ENCODE measurements at regions not wholly inside any gene's neighbourhood (a gene's known extent, or its start where the extent isn't known, plus 50 kb on each side); places are given as distances from the start of the nearest gene placed in this dataset.
A peak's percentile ranks its signal among the peaks of the same experiment; 100 is the strongest.

GRCh38 chr6:149230712-149231460 lies 86.6 kb upstream of the TAB2 start:
- 100% methylated on average over 2 of the region's 5 CpGs for WGBS (ENCODE audit: insufficient coverage)
- no peak for DNase-seq
- Histone ChIP-seq H3K27ac (ENCODE audit: insufficient read depth in 1 of 2, low read depth in 1 of 2, low read length in 2 of 2, poor library complexity in 1 of 2, severe bottlenecking in 2 of 2) (no peak overlapping the region), H3K4me3 (ENCODE audit: control insufficient read depth in 1 of 7, extremely low read depth in 1 of 7, insufficient read depth in 4 of 7, low read depth in 2 of 7, low read length in 6 of 7) (no peak overlapping the region), H3K27me3 (replicated peaks in 2 of 5; ENCODE audit: control insufficient read depth in 4 of 5, insufficient read depth in 5 of 5, low read length in 4 of 5) (no peaks in the 10 kb centered on the region), H3K36me3 (ENCODE audit: control insufficient read depth in 4 of 4, insufficient read depth in 4 of 4, low read length in 3 of 4) (no peaks in the 10 kb centered on the region), H3K9me3 (ENCODE audit: control extremely low read depth in 1 of 5, control insufficient read depth in 4 of 5, insufficient read depth in 2 of 5, low read depth in 1 of 5, low read length in 4 of 5) (no peaks in the 10 kb centered on the region), H3K4me1 (ENCODE audit: control extremely low read depth in 1 of 4, control insufficient read depth in 4 of 4, insufficient read depth in 4 of 4, low read length in 3 of 4) (peaks cover 11 to 52% (median 40%) of the 10 kb centered on the region in 4 experiments)
- CTCF ChIA-PET, result interaction anchor here (0.8 to 1.3 kb wide), 4 partner anchors 11 to 112 kb away, joined by 3 to 4 read pairs (median 3); no protein-coding TSS in a partner anchor
- POLR2A ChIA-PET, result no interaction called here

GRCh38 chr6:149231778-149232177 lies 85.7 kb upstream of the TAB2 start:
- ChIA-PET CTCF (interaction anchor here (1.1 to 1.3 kb wide), 3 partner anchors 27 to 113 kb away, joined by 3 to 4 read pairs (median 3); no protein-coding TSS in a partner anchor), POLR2A (no interaction called here)

GRCh38 chr6:149233056-149233715 lies 84.3 kb upstream of the TAB2 start:
- peaks cover 11 to 53% (median 41%) of the 10 kb centered on the region in 4 experiments for H3K4me1 ChIP-seq (ENCODE audit: control extremely low read depth in 1 of 4, control insufficient read depth in 4 of 4, insufficient read depth in 4 of 4, low read length in 3 of 4)
- no peaks in the 10 kb centered on the region for H3K36me3 ChIP-seq (ENCODE audit: control insufficient read depth in 4 of 4, insufficient read depth in 4 of 4, low read length in 3 of 4)
- ChIA-PET CTCF (interaction anchor here (0.8 to 1.3 kb wide), 3 partner anchors 11 to 34 kb away, joined by 3 to 4 read pairs (median 3); no protein-coding TSS in a partner anchor), POLR2A (no interaction called here)
- no peaks in the 10 kb centered on the region for H3K9me3 ChIP-seq (ENCODE audit: control extremely low read depth in 1 of 5, control insufficient read depth in 4 of 5, insufficient read depth in 2 of 5, low read depth in 1 of 5, low read length in 4 of 5)
- H3K27me3 ChIP-seq (replicated peaks in 2 of 5; ENCODE audit: control insufficient read depth in 4 of 5, insufficient read depth in 5 of 5, low read length in 4 of 5), result no peaks in the 10 kb centered on the region
- WGBS (ENCODE audit: insufficient coverage), result 89% methylated on average over 4 of the region's 7 CpGs
- no peak overlapping the region for H3K4me3 ChIP-seq (ENCODE audit: control insufficient read depth in 1 of 7, extremely low read depth in 1 of 7, insufficient read depth in 4 of 7, low read depth in 2 of 7, low read length in 6 of 7)
- H3K27ac ChIP-seq (ENCODE audit: insufficient read depth in 1 of 2, low read depth in 1 of 2, low read length in 2 of 2, poor library complexity in 1 of 2, severe bottlenecking in 2 of 2), result no peak overlapping the region
- peak in 2 of 3 donors; percentile 61 to 72 for DNase-seq

More at GRCh38 chr6:149231778-149232177, 85.7 kb upstream of the TAB2 start:
- Histone ChIP-seq H3K27me3 (replicated peaks in 2 of 5; ENCODE audit: control insufficient read depth in 4 of 5, insufficient read depth in 5 of 5, low read length in 4 of 5) (no peaks in the 10 kb centered on the region), H3K36me3 (ENCODE audit: control insufficient read depth in 4 of 4, insufficient read depth in 4 of 4, low read length in 3 of 4) (no peaks in the 10 kb centered on the region), H3K9me3 (ENCODE audit: control extremely low read depth in 1 of 5, control insufficient read depth in 4 of 5, insufficient read depth in 2 of 5, low read depth in 1 of 5, low read length in 4 of 5) (no peaks in the 10 kb centered on the region), H3K27ac (ENCODE audit: insufficient read depth in 1 of 2, low read depth in 1 of 2, low read length in 2 of 2, poor library complexity in 1 of 2, severe bottlenecking in 2 of 2) (no peak overlapping the region), H3K4me3 (ENCODE audit: control insufficient read depth in 1 of 7, extremely low read depth in 1 of 7, insufficient read depth in 4 of 7, low read depth in 2 of 7, low read length in 6 of 7) (no peak overlapping the region), H3K4me1 (ENCODE audit: control extremely low read depth in 1 of 4, control insufficient read depth in 4 of 4, insufficient read depth in 4 of 4, low read length in 3 of 4) (peaks cover 11 to 53% (median 41%) of the 10 kb centered on the region in 4 experiments)
- DNase-seq, result no peak
- WGBS (ENCODE audit: insufficient coverage), result 89% methylated on average over 5 of the region's 7 CpGs

GRCh38 chr6:149234051-149234962 lies 83.2 kb upstream of the TAB2 start:
- POLR2A ChIA-PET, result no interaction called here
- WGBS (ENCODE audit: insufficient coverage), result no CpG with 5 or more reads among the region's 7 CpGs
- no peaks in the 10 kb centered on the region for H3K36me3 ChIP-seq (ENCODE audit: control insufficient read depth in 4 of 4, insufficient read depth in 4 of 4, low read length in 3 of 4)
- no peaks in the 10 kb centered on the region for H3K27me3 ChIP-seq (replicated peaks in 2 of 5; ENCODE audit: control insufficient read depth in 4 of 5, insufficient read depth in 5 of 5, low read length in 4 of 5)
- peaks cover 0 to 7% (median 0%) of the 10 kb centered on the region in 5 experiments for H3K9me3 ChIP-seq (ENCODE audit: control extremely low read depth in 1 of 5, control insufficient read depth in 4 of 5, insufficient read depth in 2 of 5, low read depth in 1 of 5, low read length in 4 of 5)
- peak in 2 of 3 donors; percentile 70 to 79 for DNase-seq
- no peak overlapping the region for H3K4me3 ChIP-seq (ENCODE audit: control insufficient read depth in 1 of 7, extremely low read depth in 1 of 7, insufficient read depth in 4 of 7, low read depth in 2 of 7, low read length in 6 of 7)
- CTCF ChIA-PET, result interaction anchor here (0.6 to 1.4 kb wide), 4 partner anchors 16 to 82 kb away, joined by 3 to 4 read pairs (median 3); no protein-coding TSS in a partner anchor
- peak overlapping the region in 1 of 2 experiments; percentile 3 for H3K27ac ChIP-seq (ENCODE audit: insufficient read depth in 1 of 2, low read depth in 1 of 2, low read length in 2 of 2, poor library complexity in 1 of 2, severe bottlenecking in 2 of 2)
- H3K4me1 ChIP-seq (ENCODE audit: control extremely low read depth in 1 of 4, control insufficient read depth in 4 of 4, insufficient read depth in 4 of 4, low read length in 3 of 4), result peaks cover 11 to 53% (median 41%) of the 10 kb centered on the region in 4 experiments

- CTCF ChIA-PET, result interaction anchor here (0.6 to 1.4 kb wide), 5 partner anchors 11 to 81 kb away, joined by 3 to 4 read pairs (median 3); no protein-coding TSS in a partner anchor
- POLR2A ChIA-PET, result no interaction called here
- peak; percentile 52 to 87 (median 84) for DNase-seq
- Histone ChIP-seq H3K27ac (ENCODE audit: insufficient read depth in 1 of 2, low read depth in 1 of 2, low read length in 2 of 2, poor library complexity in 1 of 2, severe bottlenecking in 2 of 2) (no peak overlapping the region), H3K4me3 (ENCODE audit: control insufficient read depth in 1 of 7, extremely low read depth in 1 of 7, insufficient read depth in 4 of 7, low read depth in 2 of 7, low read length in 6 of 7) (no peak overlapping the region), H3K36me3 (ENCODE audit: control insufficient read depth in 4 of 4, insufficient read depth in 4 of 4, low read length in 3 of 4) (no peaks in the 10 kb centered on the region), H3K9me3 (ENCODE audit: control extremely low read depth in 1 of 5, control insufficient read depth in 4 of 5, insufficient read depth in 2 of 5, low read depth in 1 of 5, low read length in 4 of 5) (peaks cover 0 to 14% (median under 1%) of the 10 kb centered on the region in 5 experiments), H3K27me3 (replicated peaks in 2 of 5; ENCODE audit: control insufficient read depth in 4 of 5, insufficient read depth in 5 of 5, low read length in 4 of 5) (no peaks in the 10 kb centered on the region), H3K4me1 (ENCODE audit: control extremely low read depth in 1 of 4, control insufficient read depth in 4 of 4, insufficient read depth in 4 of 4, low read length in 3 of 4) (peaks cover 11 to 53% (median 41%) of the 10 kb centered on the region in 4 experiments)
- WGBS (ENCODE audit: insufficient coverage), result 0% methylated on average over 3 of the region's 3 CpGs
Observed at GRCh38 chr6:149235130-149235561, 82.4 kb upstream of the TAB2 start.

- no peak for DNase-seq
- no peaks in the 10 kb centered on the region for H3K27me3 ChIP-seq (replicated peaks in 2 of 5; ENCODE audit: control insufficient read depth in 4 of 5, insufficient read depth in 5 of 5, low read length in 4 of 5)
- H3K36me3 ChIP-seq (ENCODE audit: control insufficient read depth in 4 of 4, insufficient read depth in 4 of 4, low read length in 3 of 4), result no peaks in the 10 kb centered on the region
- ChIA-PET CTCF (interaction anchor here (1.1 to 1.2 kb wide), 2 partner anchors 11 to 20 kb away, joined by 3 read pairs; no protein-coding TSS in a partner anchor), POLR2A (no interaction called here)
- peaks cover 0 to 18% (median 3%) of the 10 kb centered on the region in 5 experiments for H3K9me3 ChIP-seq (ENCODE audit: control extremely low read depth in 1 of 5, control insufficient read depth in 4 of 5, insufficient read depth in 2 of 5, low read depth in 1 of 5, low read length in 4 of 5)
- no peak overlapping the region for H3K4me3 ChIP-seq (ENCODE audit: control insufficient read depth in 1 of 7, extremely low read depth in 1 of 7, insufficient read depth in 4 of 7, low read depth in 2 of 7, low read length in 6 of 7)
- peaks cover 8 to 42% (median 35%) of the 10 kb centered on the region in 4 experiments for H3K4me1 ChIP-seq (ENCODE audit: control extremely low read depth in 1 of 4, control insufficient read depth in 4 of 4, insufficient read depth in 4 of 4, low read length in 3 of 4)
- no peak overlapping the region for H3K27ac ChIP-seq (ENCODE audit: insufficient read depth in 1 of 2, low read depth in 1 of 2, low read length in 2 of 2, poor library complexity in 1 of 2, severe bottlenecking in 2 of 2)
Observed at GRCh38 chr6:149236589-149236988, 80.9 kb upstream of the TAB2 start.

Measured in common myeloid progenitor, CD34-positive (primary cell).